ENCODE measurements at regions not wholly inside any gene's neighbourhood (a gene's known extent, or its start where the extent isn't known, plus 50 kb on each side); places are given as distances from the start of the nearest gene placed in this dataset.
A peak's percentile ranks its signal among the peaks of the same experiment; 100 is the strongest.

GRCh38 chr12:88391556-88391955 is 188.7 kb downstream of the KITLG start:
- CTCF ChIA-PET: no interaction called here
- no peaks in the 10 kb centered on the region for H3K36me3 Mint-ChIP-seq
- no peaks in the 10 kb centered on the region for H3K9me3 Mint-ChIP-seq (ENCODE audit: low read depth)
- peaks cover 3% of the 10 kb centered on the region for H3K4me1 Mint-ChIP-seq
- H3K27me3 Mint-ChIP-seq: peaks cover 4% of the 10 kb centered on the region
- no peak overlapping the region for H3K27ac Mint-ChIP-seq
- H3K4me3 Mint-ChIP-seq: no peak overlapping the region
- DNase-seq (no peak), ATAC-seq (no peak)

- CTCF ChIA-PET: interaction anchor here (0.7 to 1.4 kb wide), 4 partner anchors 38 to 1966 kb away, joined by 3 to 5 read pairs (median 3); no protein-coding TSS in a partner anchor
- H3K4me3 Mint-ChIP-seq: no peak overlapping the region
- peaks cover 3% of the 10 kb centered on the region for H3K4me1 Mint-ChIP-seq
- H3K9me3 Mint-ChIP-seq (ENCODE audit: low read depth): no peaks in the 10 kb centered on the region
- ATAC-seq (peak; percentile 39), DNase-seq (no peak)
- no peaks in the 10 kb centered on the region for H3K36me3 Mint-ChIP-seq
- no peak overlapping the region for H3K27ac Mint-ChIP-seq
- peaks cover 7% of the 10 kb centered on the region for H3K27me3 Mint-ChIP-seq
Measured at GRCh38 chr12:88393017-88393767, 187.1 kb downstream of the KITLG start.

GRCh38 chr12:88398031-88398430 is 182.2 kb downstream of the KITLG start:
- CTCF ChIA-PET: no interaction called here

GRCh38 chr12:88399811-88400210 is 180.5 kb downstream of the KITLG start:
- H3K36me3 Mint-ChIP-seq: no peaks in the 10 kb centered on the region
- no peaks in the 10 kb centered on the region for H3K9me3 Mint-ChIP-seq (ENCODE audit: low read depth)
- no peak overlapping the region for H3K4me3 Mint-ChIP-seq
- no peak for DNase-seq
- peaks cover 7% of the 10 kb centered on the region for H3K27me3 Mint-ChIP-seq
- no peak overlapping the region for H3K27ac Mint-ChIP-seq
- no peak for ATAC-seq
- peaks cover 3% of the 10 kb centered on the region for H3K4me1 Mint-ChIP-seq
- CTCF ChIA-PET: no interaction called here

More at GRCh38 chr12:88398031-88398430, 182.2 kb downstream of the KITLG start:
- H3K27me3 Mint-ChIP-seq: peaks cover 7% of the 10 kb centered on the region
- no peaks in the 10 kb centered on the region for H3K9me3 Mint-ChIP-seq (ENCODE audit: low read depth)
- H3K27ac Mint-ChIP-seq: no peak overlapping the region
- H3K36me3 Mint-ChIP-seq: no peaks in the 10 kb centered on the region
- ATAC-seq: no peak
- peaks cover 3% of the 10 kb centered on the region for H3K4me1 Mint-ChIP-seq
- no peak overlapping the region for H3K4me3 Mint-ChIP-seq
- DNase-seq: no peak

- Mint-ChIP-seq H3K4me3 (no peak overlapping the region), H3K27ac (no peak overlapping the region), H3K36me3 (no peaks in the 10 kb centered on the region), H3K27me3 (peaks cover 7% of the 10 kb centered on the region), H3K9me3 (ENCODE audit: low read depth) (no peaks in the 10 kb centered on the region), H3K4me1 (peaks cover 3% of the 10 kb centered on the region)
- no peak for DNase-seq
- CTCF ChIA-PET: no interaction called here
- ATAC-seq: no peak
Measured at GRCh38 chr12:88400302-88400701, 180.0 kb downstream of the KITLG start.

GRCh38 chr12:88401155-88401554 is 179.1 kb downstream of the KITLG start:
- Mint-ChIP-seq H3K4me1 (peaks cover 3% of the 10 kb centered on the region), H3K9me3 (ENCODE audit: low read depth) (no peaks in the 10 kb centered on the region), H3K27ac (no peak overlapping the region), H3K36me3 (no peaks in the 10 kb centered on the region), H3K27me3 (peaks cover 7% of the 10 kb centered on the region), H3K4me3 (peak overlapping the region; percentile 1)
- DNase-seq (no peak), ATAC-seq (no peak)
- CTCF ChIA-PET: no interaction called here

- Mint-ChIP-seq H3K4me1 (no peaks in the 10 kb centered on the region), H3K9me3 (ENCODE audit: low read depth) (no peaks in the 10 kb centered on the region), H3K4me3 (no peak overlapping the region), H3K36me3 (no peaks in the 10 kb centered on the region), H3K27ac (no peak overlapping the region), H3K27me3 (no peaks in the 10 kb centered on the region)
- CTCF ChIA-PET: no interaction called here
- ATAC-seq: no peak
- DNase-seq: no peak
Measured at GRCh38 chr12:88406905-88407304, 173.4 kb downstream of the KITLG start.

GRCh38 chr12:88408823-88409222 is 171.4 kb downstream of the KITLG start:
- DNase-seq (no peak), ATAC-seq (no peak)
- Mint-ChIP-seq H3K27me3 (no peaks in the 10 kb centered on the region), H3K4me3 (no peak overlapping the region), H3K36me3 (no peaks in the 10 kb centered on the region), H3K9me3 (ENCODE audit: low read depth) (no peaks in the 10 kb centered on the region), H3K27ac (no peak overlapping the region), H3K4me1 (no peaks in the 10 kb centered on the region)
- CTCF ChIA-PET: no interaction called here

GRCh38 chr12:88409257-88409656 is 171.0 kb downstream of the KITLG start:
- no peaks in the 10 kb centered on the region for H3K36me3 Mint-ChIP-seq
- no peaks in the 10 kb centered on the region for H3K4me1 Mint-ChIP-seq
- H3K9me3 Mint-ChIP-seq (ENCODE audit: low read depth): no peaks in the 10 kb centered on the region
- ATAC-seq (no peak), DNase-seq (no peak)
- no peak overlapping the region for H3K4me3 Mint-ChIP-seq
- no peaks in the 10 kb centered on the region for H3K27me3 Mint-ChIP-seq
- CTCF ChIA-PET: no interaction called here
- H3K27ac Mint-ChIP-seq: no peak overlapping the region

GRCh38 chr12:88411689-88412088 is 168.6 kb downstream of the KITLG start:
- ATAC-seq (no peak), DNase-seq (no peak)
- H3K4me3 Mint-ChIP-seq: no peak overlapping the region
- H3K27ac Mint-ChIP-seq: no peak overlapping the region
- H3K9me3 Mint-ChIP-seq (ENCODE audit: low read depth): no peaks in the 10 kb centered on the region
- no peaks in the 10 kb centered on the region for H3K36me3 Mint-ChIP-seq
- no peaks in the 10 kb centered on the region for H3K4me1 Mint-ChIP-seq
- CTCF ChIA-PET: interaction anchor here (0.7 kb wide), 1 partner anchor 19 kb away, joined by 3 read pairs; no protein-coding TSS in a partner anchor
- no peaks in the 10 kb centered on the region for H3K27me3 Mint-ChIP-seq

- no peaks in the 10 kb centered on the region for H3K36me3 Mint-ChIP-seq
- H3K9me3 Mint-ChIP-seq (ENCODE audit: low read depth): no peaks in the 10 kb centered on the region
- no peak for DNase-seq
- no peak for ATAC-seq
- no peaks in the 10 kb centered on the region for H3K4me1 Mint-ChIP-seq
- no peaks in the 10 kb centered on the region for H3K27me3 Mint-ChIP-seq
- CTCF ChIA-PET: no interaction called here
- no peak overlapping the region for H3K4me3 Mint-ChIP-seq
- H3K27ac Mint-ChIP-seq: no peak overlapping the region
Measured at GRCh38 chr12:88413646-88414045, 166.6 kb downstream of the KITLG start.

- CTCF ChIA-PET: no interaction called here
- no peaks in the 10 kb centered on the region for H3K27me3 Mint-ChIP-seq
- H3K27ac Mint-ChIP-seq: no peak overlapping the region
- DNase-seq (no peak), ATAC-seq (no peak)
- H3K9me3 Mint-ChIP-seq (ENCODE audit: low read depth): no peaks in the 10 kb centered on the region
- H3K4me3 Mint-ChIP-seq: no peak overlapping the region
- H3K4me1 Mint-ChIP-seq: no peaks in the 10 kb centered on the region
- no peaks in the 10 kb centered on the region for H3K36me3 Mint-ChIP-seq
Measured at GRCh38 chr12:88416155-88416554, 164.1 kb downstream of the KITLG start.

GRCh38 chr12:88416786-88417185 is 163.5 kb downstream of the KITLG start:
- no peak overlapping the region for H3K27ac Mint-ChIP-seq
- no peaks in the 10 kb centered on the region for H3K27me3 Mint-ChIP-seq
- CTCF ChIA-PET: no interaction called here

GRCh38 chr12:88417531-88417930 is 162.7 kb downstream of the KITLG start:
- CTCF ChIA-PET: no interaction called here
- Mint-ChIP-seq H3K27ac (no peak overlapping the region), H3K9me3 (ENCODE audit: low read depth) (peaks cover 2% of the 10 kb centered on the region), H3K36me3 (no peaks in the 10 kb centered on the region), H3K4me1 (no peaks in the 10 kb centered on the region), H3K4me3 (no peak overlapping the region), H3K27me3 (no peaks in the 10 kb centered on the region)
- ATAC-seq (no peak), DNase-seq (no peak)

More at GRCh38 chr12:88416786-88417185, 163.5 kb downstream of the KITLG start:
- DNase-seq (no peak), ATAC-seq (no peak)
- Mint-ChIP-seq H3K9me3 (ENCODE audit: low read depth) (no peaks in the 10 kb centered on the region), H3K36me3 (no peaks in the 10 kb centered on the region), H3K4me1 (no peaks in the 10 kb centered on the region), H3K4me3 (no peak overlapping the region)
